IMR-90 (cell line): ENCODE measurements at regions not wholly inside any gene's neighbourhood (a gene's known extent, or its start where the extent isn't known, plus 50 kb on each side); places are given as distances from the start of the nearest gene placed in this dataset.
A peak's percentile ranks its signal among the peaks of the same experiment; 100 is the strongest.

Source experiments
- ATAC-seq: fragments of 200-7000 bp; cut with Tn5 transposase; 2 replicates; pipeline ENCODE4 v1.9.1; 2020; ENCODE audit warnings: low read depth, mild to moderate bottlenecking, moderate library complexity
- BruUV-seq: library from RNA; stranded (reverse); fragments of 400-500 nt; replicated peaks from 2 replicates; lab custom pipeline; 2021; lab: Mats Ljungman, UMichigan
- CTCF ChIA-PET: fragments of 300-600 bp; formaldehyde crosslinking; extraction: SDS; loops from one replicate; lab custom pipeline; 2021; ENCODE audit warnings: antibody characterized with exemption; lab: Yijun Ruan, JAX
- POLR2A ChIA-PET: fragments of 300-600 bp; sonication (Branson Sonifier 250); formaldehyde crosslinking; loops from one replicate; lab custom pipeline; 2022; ENCODE audit warnings: antibody characterized with exemption; ENCODE audit not compliant: unreplicated experiment; lab: Charles Lee
- DNase-seq: peaks from one replicate; pipeline ENCODE4 v3.0.0; 2013
- H2AFZ ChIP-seq: replicated peaks from 2 replicates; pipeline ENCODE3; 2013; ENCODE audit warnings: low read length, mild to moderate bottlenecking; ENCODE audit not compliant: poor library complexity
- H2AK5ac ChIP-seq: 2 replicates; pipeline ENCODE4 v1.6.1; 2013; ENCODE audit warnings: low read depth, low read length, inconsistent platforms
- H2AK9ac ChIP-seq: replicated peaks from 2 replicates; pipeline ENCODE3; 2013; ENCODE audit warnings: mild to moderate bottlenecking, low read depth, low read length, moderate library complexity; ENCODE audit not compliant: poor library complexity
- H2BK120ac ChIP-seq: 2 replicates; pipeline ENCODE4 v1.6.1; 2013; ENCODE audit warnings: low read depth, low read length, inconsistent platforms
- H2BK15ac ChIP-seq: 3 replicates; pipeline ENCODE4 v1.6.1; 2013; ENCODE audit warnings: low read depth, low read length, inconsistent platforms
- H2BK20ac ChIP-seq: 2 replicates; pipeline ENCODE4 v1.6.1; 2013; ENCODE audit warnings: low read depth, mild to moderate bottlenecking, inconsistent platforms, low read length, moderate library complexity
- H2BK5ac ChIP-seq: 2 replicates; pipeline ENCODE4 v1.6.1; 2013; ENCODE audit warnings: mild to moderate bottlenecking, low read depth, low read length, inconsistent platforms; ENCODE audit not compliant: poor library complexity, severe bottlenecking
- H3K14ac ChIP-seq: replicated peaks from 2 replicates; pipeline ENCODE4 v1.6.1; 2013; ENCODE audit warnings: low read depth, low read length, inconsistent platforms
- H3K18ac ChIP-seq: 2 replicates; pipeline ENCODE4 v1.6.1; 2013; ENCODE audit warnings: low read depth, low read length, control low read depth
- H3K23ac ChIP-seq: 2 replicates; pipeline ENCODE4 v1.6.1; 2013; ENCODE audit warnings: low read depth, low read length, inconsistent platforms
- H3K27ac ChIP-seq: 2 replicates; pipeline ENCODE4 v1.5.1; 2013; ENCODE audit warnings: mild to moderate bottlenecking, control low read depth, low read length; ENCODE audit not compliant: insufficient read depth
- H3K27me3 ChIP-seq: 2 replicates; pipeline ENCODE4 v1.6.1; 2013; ENCODE audit warnings: low read length; ENCODE audit not compliant: control insufficient read depth, insufficient read depth
- H3K36me3 ChIP-seq: 2 replicates; pipeline ENCODE4 v1.6.1; 2013; ENCODE audit warnings: low read length, mixed read lengths; ENCODE audit not compliant: control insufficient read depth, insufficient read depth
- H3K4ac ChIP-seq: 2 replicates; pipeline ENCODE4 v1.6.1; 2013; ENCODE audit warnings: low read depth, low read length, inconsistent platforms
- H3K4me1 ChIP-seq: 2 replicates; pipeline ENCODE4 v1.6.1; 2013; ENCODE audit warnings: low read length, mixed read lengths; ENCODE audit not compliant: control insufficient read depth, insufficient read depth
- H3K4me2 ChIP-seq: 2 replicates; pipeline ENCODE4 v1.6.1; 2013; ENCODE audit warnings: low read depth, mild to moderate bottlenecking, control low read depth, low read length, moderate library complexity
- H3K4me3 ChIP-seq: 2 replicates; pipeline ENCODE4 v1.5.1; 2013; ENCODE audit warnings: low read depth, mild to moderate bottlenecking, control low read depth, low read length, moderate library complexity; ENCODE audit not compliant: insufficient read depth
- H3K56ac ChIP-seq: 2 replicates; pipeline ENCODE4 v1.6.1; 2013; ENCODE audit warnings: low read length, inconsistent platforms; ENCODE audit not compliant: insufficient read depth; ENCODE audit errors: extremely low read depth
- H3K79me1 ChIP-seq, 2 experiments: 2 replicates each; pipeline ENCODE4 v1.6.1; 2013; ENCODE audit warnings: low read length in 2 of 2, inconsistent platforms in 1 of 2, low read depth in 1 of 2
- H3K9ac ChIP-seq: 2 replicates; pipeline ENCODE4 v1.6.1; 2013; ENCODE audit warnings: low read depth, low read length, control low read depth
- H3K9me1 ChIP-seq: 2 replicates; pipeline ENCODE4 v1.6.1; 2013; ENCODE audit warnings: low read length, inconsistent platforms; ENCODE audit not compliant: insufficient read depth
- H3K9me3 ChIP-seq: 2 replicates; pipeline ENCODE4 v1.6.1; 2013; ENCODE audit warnings: low read length; ENCODE audit not compliant: control insufficient read depth, insufficient read depth
- H4K20me1 ChIP-seq: 2 replicates; pipeline ENCODE4 v1.6.1; 2013; ENCODE audit warnings: low read length, inconsistent platforms; ENCODE audit not compliant: insufficient read depth
- H4K5ac ChIP-seq: 2 replicates; pipeline ENCODE4 v1.6.1; 2013; ENCODE audit warnings: mild to moderate bottlenecking, low read depth, low read length, control low read depth
- H4K8ac ChIP-seq, 2 experiments: 2 replicates each; pipeline ENCODE4 v1.6.1; 2013; ENCODE audit warnings: low read depth in 2 of 2, low read length in 2 of 2, control low read depth in 1 of 2, inconsistent platforms in 1 of 2
- H4K91ac ChIP-seq: 2 replicates; pipeline ENCODE4 v1.6.1; 2013; ENCODE audit warnings: low read depth, low read length, inconsistent platforms; ENCODE audit not compliant: insufficient read depth
- BHLHE40 ChIP-seq: fragments of 150-350 bp; IDR thresholded peaks from 2 replicates; pipeline ENCODE4 v1.6.1; 2016; ENCODE audit warnings: mild to moderate bottlenecking, low read depth, low read length
- CEBPB ChIP-seq: IDR thresholded peaks from 2 replicates; pipeline ENCODE4 v1.6.1; 2012; ENCODE audit warnings: low read depth, low read length, improper control_type of control experiment
- CHD1 ChIP-seq: IDR thresholded peaks from 2 replicates; pipeline ENCODE4 v1.6.1; 2012; ENCODE audit warnings: low read depth, low read length, improper control_type of control experiment
- CTCF ChIP-seq: conservative IDR thresholded peaks from 2 replicates; pipeline ENCODE4 v1.5.1; 2012; ENCODE audit warnings: mild to moderate bottlenecking, low read depth, low read length, improper control_type of control experiment
- ELK1 ChIP-seq: fragments of 150-350 bp; IDR thresholded peaks from 2 replicates; pipeline ENCODE4 v1.6.1; 2016; ENCODE audit warnings: low read depth, mild to moderate bottlenecking, low read length, moderate library complexity, borderline replicate concordance
- FOS ChIP-seq: fragments of 150-350 bp; IDR thresholded peaks from 2 replicates; pipeline ENCODE4 v1.6.1; 2016; ENCODE audit warnings: low read depth, low read length
- MAFK ChIP-seq: IDR thresholded peaks from 2 replicates; pipeline ENCODE4 v1.6.1; 2012; ENCODE audit warnings: low read depth, low read length, improper control_type of control experiment
- MAZ ChIP-seq: IDR thresholded peaks from 2 replicates; pipeline ENCODE4 v1.6.1; 2012; ENCODE audit warnings: low read depth, mild to moderate bottlenecking, low read length, improper control_type of control experiment, moderate library complexity, borderline replicate concordance
- MXI1 ChIP-seq: IDR thresholded peaks from 2 replicates; pipeline ENCODE4 v1.6.1; 2012; ENCODE audit warnings: low read depth, mild to moderate bottlenecking, low read length, moderate library complexity, borderline replicate concordance
- NFE2L2 ChIP-seq: fragments of 150-350 bp; IDR thresholded peaks from 2 replicates; pipeline ENCODE4 v1.6.1; 2016; ENCODE audit warnings: low read depth, mild to moderate bottlenecking, low read length
- POLR2A ChIP-seq: IDR thresholded peaks from 2 replicates; pipeline ENCODE4 v1.6.1; 2012; ENCODE audit warnings: mild to moderate bottlenecking, low read depth, low read length
- RCOR1 ChIP-seq: IDR thresholded peaks from 2 replicates; pipeline ENCODE4 v1.6.1; 2012; ENCODE audit warnings: mild to moderate bottlenecking, low read length, improper control_type of control experiment; ENCODE audit not compliant: insufficient replicate concordance
- RFX5 ChIP-seq: IDR thresholded peaks from 2 replicates; pipeline ENCODE4 v1.8.0; 2012; ENCODE audit warnings: low read depth, mild to moderate bottlenecking, low read length, moderate library complexity
- SMC3 ChIP-seq: fragments of 150-350 bp; IDR thresholded peaks from 2 replicates; pipeline ENCODE4 v1.6.1; 2016; ENCODE audit warnings: low read depth, mild to moderate bottlenecking, antibody characterized with exemption, low read length, moderate library complexity
- USF2 ChIP-seq: fragments of 150-350 bp; IDR thresholded peaks from 2 replicates; pipeline ENCODE4 v1.6.1; 2017; ENCODE audit warnings: mild to moderate bottlenecking, antibody characterized with exemption, low read length, low read depth
- WGBS, 2 experiments: methylation state at CpG; one replicate each; pipeline versions ENCODE4 v1.1.5 to v1.1.7; 2013; ENCODE audit warnings: missing lambda C conversion rate in 2 of 2; ENCODE audit not compliant: insufficient read length in 1 of 2; ENCODE audit errors: extremely low coverage in 2 of 2; 5-methylcytosine and 5-hydroxymethylcytosine counted together
- dilution Hi-C: fragments of 300-500 bp; cut with HindIII; formaldehyde crosslinking; loops from one replicate; pipeline ENCODE4 v1.14.3; 2018; ENCODE audit warnings: low sequenced_read_pairs; ENCODE audit not compliant: unreplicated experiment
- in situ Hi-C: fragments of 300-500 bp; cut with MboI; formaldehyde crosslinking; loops from 3 replicates; pipeline ENCODE4 v1.14.3; 2019; ENCODE audit warnings: low sequenced_read_pairs, inconsistent platforms, mixed read lengths
- intact Hi-C: fragments of 100-400 bp; cut with micrococcal nuclease; formaldehyde crosslinking; loops from 2 replicates; pipeline ENCODE4 v1.10.0; 2022

GRCh38 chr1:221881805-221882581, 140.1 kb upstream of the DUSP10 start:
- no peak overlapping the region for H2AK9ac ChIP-seq
- no peak overlapping the region for H3K9ac ChIP-seq
- H3K23ac ChIP-seq: no peak overlapping the region
- no peak overlapping the region for H3K4me3 ChIP-seq
- H4K5ac ChIP-seq: no peak overlapping the region
- H3K56ac ChIP-seq: no peak overlapping the region
- in situ Hi-C loops: no loop called here
- WGBS, 2 experiments: 90% methylated on average over 2 of the region's 5 CpGs; no CpG with 5 or more reads in 1 of the 2 experiments
- no peak overlapping the region for H2AFZ ChIP-seq
- H4K8ac ChIP-seq: no peak overlapping the region
- H3K36me3 ChIP-seq: no peaks in the 10 kb centered on the region
- H3K4me2 ChIP-seq: no peak overlapping the region
- no peak overlapping the region for H3K18ac ChIP-seq
- no peak overlapping the region; the same call in 1 of the 2 replicates for H4K91ac ChIP-seq
- CTCF ChIA-PET: interaction anchor here (1.1 kb wide), 1 partner anchor 10 kb away, joined by 3 read pairs; no protein-coding TSS in a partner anchor
- no TSS peak for BruUV-seq
- intact Hi-C loops: loop anchor here (10.0 kb wide), 1 partner anchor 407 kb away; no protein-coding TSS in a partner anchor
- H3K27ac ChIP-seq: no peak overlapping the region
- H2BK15ac ChIP-seq: 0 out of 3 replicates have a peak overlapping the region, but pooled peaks have one; percentile 27
- no peaks in the 10 kb centered on the region for H3K27me3 ChIP-seq
- peaks cover 9% of the 10 kb centered on the region for H3K9me1 ChIP-seq
- dilution Hi-C loops: no loop called here
- POLR2A ChIA-PET: no interaction called here
- H2BK5ac ChIP-seq: no peak overlapping the region
- ATAC-seq: no peak
- H2AK5ac ChIP-seq: 0 out of 2 replicates have a peak overlapping the region, but pooled peaks have one; percentile 52
- no peak overlapping the region for H3K14ac ChIP-seq
- H2BK120ac ChIP-seq: no peak overlapping the region
- H4K20me1 ChIP-seq: no peaks in the 10 kb centered on the region
- H3K4ac ChIP-seq: no peak overlapping the region
- H2BK20ac ChIP-seq: no peak overlapping the region
- peaks cover 11% of the 10 kb centered on the region for H3K4me1 ChIP-seq
- DNase-seq: no peak
- no peaks in the 10 kb centered on the region for H3K79me1 ChIP-seq
- H3K9me3 ChIP-seq: no peaks in the 10 kb centered on the region
- TF ChIP-seq CEBPB: no peak
- TF ChIP-seq NFE2L2: no peak
- TF ChIP-seq USF2: no peak
- TF ChIP-seq RFX5: no peak
- no peak for TF ChIP-seq ELK1
- no peak for TF ChIP-seq CHD1
- TF ChIP-seq SMC3: no peak
- TF ChIP-seq BHLHE40: no peak
- TF ChIP-seq CTCF: no peak
- no peak for TF ChIP-seq MAFK
- TF ChIP-seq MXI1: no peak
- TF ChIP-seq POLR2A: no peak
- no peak for TF ChIP-seq RCOR1
- no peak for TF ChIP-seq FOS
- TF ChIP-seq MAZ: no peak
